HK-2 (cell line): ENCODE measurements at regions not wholly inside any gene's neighbourhood (a gene's known extent, or its start where the extent isn't known, plus 50 kb on each side); places are given as distances from the start of the nearest gene placed in this dataset.
"Not testable (repeated sequence)": the region's sequence is repeated elsewhere in the genome, so short reads cannot be mapped to it uniquely, and the experiment has no call there.

Experiments used
- DNase-seq: peaks from one replicate; pipeline ENCODE4 v3.0.0-alpha.2; 2018; ENCODE audit not compliant: unreplicated experiment

DNA sequence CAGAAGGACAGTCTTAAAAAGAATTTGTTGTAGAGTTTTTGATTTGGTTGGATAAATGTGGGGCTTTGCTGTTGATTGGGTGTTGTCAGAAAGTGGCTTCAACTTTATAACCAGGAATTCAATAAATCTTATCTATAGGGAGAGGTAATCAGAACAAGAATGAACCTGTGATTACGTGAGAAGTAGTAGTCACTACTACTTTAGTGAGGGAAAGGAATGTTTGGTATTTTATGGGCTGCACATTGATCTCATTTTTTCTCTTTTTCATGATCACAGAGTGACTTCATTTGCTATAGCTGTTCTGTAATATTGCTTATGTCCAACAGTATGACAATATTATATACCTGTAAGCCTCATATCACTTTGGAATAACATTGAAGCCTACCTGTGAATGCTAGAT, 485.2 kb upstream of the BCHE start:
- DNase-seq: no peak

DNA sequence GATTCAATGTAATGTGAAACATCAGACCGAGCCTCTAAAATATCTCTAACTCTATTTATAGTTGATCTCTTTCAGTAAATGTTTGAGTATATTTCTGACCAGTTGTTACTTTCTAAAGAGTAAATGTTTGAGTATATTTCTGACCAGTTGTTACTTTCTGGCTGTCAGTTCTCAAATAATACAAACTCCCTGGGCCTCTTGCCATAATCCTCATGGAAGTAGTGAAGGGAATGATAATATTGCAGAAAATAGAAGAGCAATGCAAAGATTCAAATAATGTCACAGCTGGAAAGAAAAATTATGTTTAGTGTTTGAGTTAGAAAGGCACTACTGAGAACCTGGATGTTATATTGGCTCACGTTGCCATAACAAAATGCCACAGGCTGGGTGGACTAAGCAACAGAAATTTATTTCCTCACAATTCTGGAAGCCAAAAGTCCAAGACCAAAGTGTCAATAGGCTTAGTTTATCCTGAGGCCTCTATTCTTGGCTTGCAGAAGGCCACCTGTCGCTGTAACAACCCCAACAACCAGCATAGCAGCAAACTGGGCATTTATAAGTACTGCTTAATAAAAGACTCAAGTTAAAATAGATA, 470.6 kb upstream of the BCHE start:
- no peak for DNase-seq

DNA sequence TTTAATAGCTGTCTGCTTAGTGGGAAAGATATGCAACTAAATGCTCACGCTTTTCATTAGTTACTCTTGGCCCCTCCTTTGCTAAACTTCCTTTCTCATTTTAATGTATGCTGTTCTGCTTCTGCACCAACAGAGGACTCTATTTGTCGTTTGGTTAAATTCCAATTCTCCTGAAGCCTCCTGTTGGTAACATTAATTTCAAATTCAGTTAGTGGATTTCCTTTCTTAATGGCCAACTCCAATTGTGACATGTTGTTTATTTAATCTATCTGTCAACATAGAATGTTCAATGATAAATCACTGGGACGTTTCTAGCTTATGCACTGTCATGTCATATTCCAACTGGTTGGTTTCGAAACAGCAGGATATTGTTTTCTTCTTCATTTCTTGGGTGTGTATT, 467.4 kb upstream of the BCHE start:
- no peak for DNase-seq

DNA sequence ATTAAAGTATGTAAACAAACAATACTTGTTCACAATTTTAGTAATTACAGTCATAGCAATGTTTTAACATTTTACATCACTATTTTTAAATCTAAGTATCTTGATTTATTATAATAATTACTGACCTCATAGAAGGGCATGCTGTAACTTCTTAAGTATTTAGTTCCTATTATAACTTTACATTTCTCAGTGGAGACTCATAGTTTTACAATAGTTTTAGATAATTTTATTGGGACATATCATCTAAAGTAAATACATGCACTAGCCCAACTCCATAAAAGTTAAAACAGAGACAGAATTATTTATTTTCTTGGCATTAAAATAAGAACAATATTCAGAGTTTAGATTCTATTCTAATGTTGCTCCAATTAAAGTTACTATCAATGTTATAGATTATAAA, 466.5 kb upstream of the BCHE start:
- no peak for DNase-seq

DNA sequence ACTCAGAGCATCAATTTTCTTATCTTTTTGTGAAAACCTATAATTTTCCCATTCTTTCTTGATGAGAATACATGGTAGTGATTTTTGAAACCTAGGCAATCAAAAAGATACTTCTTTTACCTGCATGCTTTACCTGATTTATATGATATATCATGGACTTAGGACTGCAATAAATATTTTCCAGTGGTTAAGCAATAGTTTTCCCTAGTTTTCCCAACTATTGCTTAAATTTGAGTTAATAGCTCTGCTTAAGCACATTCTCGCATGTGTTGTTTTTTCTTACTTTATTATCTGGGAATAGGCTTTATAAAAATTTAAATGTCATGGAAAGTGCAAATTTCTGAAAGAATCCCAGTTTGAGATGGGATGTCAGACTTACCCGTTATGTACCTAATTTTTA, 465.1 kb upstream of the BCHE start:
- DNase-seq: no peak

DNA sequence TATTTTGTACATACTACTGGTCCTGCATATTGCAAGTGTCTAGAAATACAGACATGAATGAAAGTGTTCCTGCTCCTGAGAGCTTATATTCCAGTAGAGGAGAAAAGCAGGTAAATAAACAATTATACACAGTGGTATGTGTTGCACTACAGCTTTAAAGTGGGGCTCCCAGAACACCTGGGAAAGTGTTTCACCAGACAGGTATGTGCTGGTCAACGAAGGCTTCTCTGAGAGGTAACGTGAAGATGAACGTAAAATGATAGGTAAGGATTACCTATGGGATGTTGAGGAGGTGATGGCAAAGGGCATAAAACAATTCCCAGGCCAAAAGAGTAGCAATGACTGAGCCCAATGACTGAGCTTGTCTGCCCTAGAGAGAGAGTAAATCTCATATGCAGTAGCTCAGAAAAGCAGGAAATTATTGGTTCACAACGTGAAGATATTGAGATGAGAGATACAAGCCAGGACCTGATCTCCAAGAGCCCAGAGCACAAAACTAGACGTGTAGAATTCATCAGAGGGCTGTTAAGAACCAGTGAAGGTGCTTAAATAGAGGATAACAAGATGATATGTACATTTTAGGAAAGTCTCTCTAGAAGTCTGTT, 459.1 kb upstream of the BCHE start:
- DNase-seq: no peak

DNA sequence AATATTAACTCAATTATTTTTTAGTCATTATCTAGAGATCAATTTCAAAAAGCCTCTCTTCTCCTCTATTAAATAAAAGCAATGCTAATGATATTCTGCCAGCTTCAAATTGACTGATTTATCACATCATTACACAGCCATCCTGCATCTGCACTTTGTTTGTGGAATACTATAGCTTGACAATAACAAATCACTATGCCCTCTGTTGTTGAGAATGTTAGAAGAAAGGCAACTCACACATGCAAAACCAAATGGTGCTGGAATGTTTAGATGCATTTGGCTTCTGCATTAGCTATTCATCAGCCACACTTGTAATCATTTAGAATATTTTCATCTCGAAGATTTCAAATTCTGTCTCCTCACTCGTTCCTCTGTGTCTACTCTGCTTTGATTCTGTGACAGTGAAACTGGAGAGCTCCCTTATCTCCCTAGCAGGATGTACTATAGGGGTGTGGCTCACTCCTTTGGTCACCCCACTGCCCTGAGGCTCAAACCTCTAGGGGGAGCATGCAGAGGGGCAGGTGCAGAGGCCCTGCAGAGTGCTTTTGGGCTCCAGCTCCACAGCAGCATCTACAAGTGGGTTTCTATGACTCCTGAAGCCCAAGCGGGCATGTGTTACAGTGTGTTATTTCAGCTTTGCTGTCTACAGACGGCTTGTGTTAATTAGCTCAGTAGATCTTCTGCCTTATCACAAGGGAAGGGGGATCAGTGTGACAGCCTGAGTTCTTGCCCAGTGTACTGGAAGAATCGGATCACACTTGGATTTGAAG, 454.1 kb upstream of the BCHE start:
- DNase-seq: no peak

DNA sequence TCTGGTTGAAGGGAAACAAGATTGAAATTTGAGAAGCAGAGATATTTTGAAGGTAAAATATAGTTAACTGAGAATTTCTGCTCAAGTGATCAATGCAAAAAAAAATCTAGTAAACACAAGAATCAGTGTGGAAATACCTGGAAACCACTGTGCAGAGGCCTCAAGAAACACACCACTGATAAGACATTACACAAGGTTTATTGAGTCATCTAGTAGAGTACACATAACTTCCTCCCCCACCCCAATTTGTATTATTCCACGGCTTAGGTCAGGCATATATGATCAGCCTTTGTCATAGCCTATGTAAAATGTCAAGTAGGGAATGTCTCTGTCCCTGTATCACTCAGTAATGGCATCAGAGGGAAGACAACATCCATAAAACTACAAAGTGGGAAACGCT, 447.8 kb upstream of the BCHE start:
- DNase-seq: no peak

DNA sequence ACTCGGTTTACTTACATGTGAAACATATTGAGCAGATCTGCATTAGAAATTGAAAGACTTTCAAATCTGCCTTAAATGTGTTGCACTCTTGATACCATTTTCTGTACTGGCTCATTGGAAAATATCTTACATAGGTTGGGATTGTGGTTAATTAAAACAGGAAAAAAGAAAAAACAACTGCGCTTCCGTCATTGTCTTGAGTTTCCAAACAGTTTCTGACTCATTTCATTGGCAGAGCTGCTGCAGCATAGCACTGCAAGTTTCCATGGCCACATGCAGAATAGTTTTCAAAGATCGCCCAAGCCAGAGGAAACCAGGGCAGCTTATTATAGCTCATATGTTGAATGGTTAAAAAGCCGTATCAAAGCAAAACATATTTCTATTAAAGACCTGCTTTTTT, 446.6 kb upstream of the BCHE start:
- DNase-seq: no peak

DNA sequence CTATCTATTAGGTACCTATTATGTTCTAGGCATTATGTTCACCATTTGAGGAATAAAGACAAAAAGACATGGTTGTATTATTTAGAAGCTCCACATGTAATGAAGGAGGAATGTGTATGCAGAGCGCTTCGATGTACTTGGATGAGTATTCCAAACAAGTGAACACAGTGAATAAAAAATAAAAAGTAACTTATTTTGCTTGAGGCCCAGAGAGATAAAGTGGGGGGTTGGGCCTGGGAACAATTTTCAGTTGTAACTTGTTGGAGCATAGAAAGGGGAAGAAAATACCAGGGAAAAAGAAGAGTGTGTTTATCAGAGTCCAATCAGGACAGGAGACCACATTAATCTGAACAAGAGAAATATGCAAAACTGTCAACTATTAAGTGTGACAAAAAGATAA, 445.7 kb upstream of the BCHE start:
- no peak for DNase-seq

DNA sequence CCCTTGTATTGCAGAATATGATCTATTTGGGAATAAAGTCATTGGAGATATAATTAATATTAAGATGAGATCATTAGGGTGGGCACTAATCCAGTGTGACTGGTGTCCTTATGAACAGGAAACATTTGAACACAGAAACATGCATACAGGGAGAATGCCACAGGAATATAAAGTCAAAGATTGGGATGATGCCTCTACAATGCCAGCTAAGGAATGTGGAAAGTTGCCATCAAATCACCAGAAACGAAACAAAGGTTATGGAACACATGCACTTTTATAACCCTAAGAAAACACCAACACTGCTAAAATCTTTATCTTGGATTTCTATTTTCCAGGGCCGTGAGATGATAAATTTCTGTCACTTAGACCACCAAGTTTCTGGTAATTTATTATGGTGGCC, 442.4 kb upstream of the BCHE start:
- DNase-seq: no peak

DNA sequence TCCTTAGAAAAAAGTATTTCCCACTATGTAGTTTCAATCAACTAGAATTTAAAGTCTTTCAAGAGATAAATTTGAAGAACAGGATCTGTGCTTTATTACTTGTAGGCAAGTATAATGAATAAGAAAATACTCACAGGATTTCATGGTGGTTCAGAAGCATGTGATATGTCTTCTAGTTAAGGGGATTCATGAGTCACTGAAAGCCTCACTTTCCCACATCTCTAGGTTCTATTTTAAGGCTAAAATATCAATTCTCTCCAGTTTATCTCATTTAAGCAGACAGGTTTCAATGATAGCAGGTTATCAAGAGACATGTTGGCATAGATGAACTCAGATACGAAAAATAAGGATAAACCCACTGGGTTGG, 437.8 kb upstream of the BCHE start:
- no peak for DNase-seq

DNA sequence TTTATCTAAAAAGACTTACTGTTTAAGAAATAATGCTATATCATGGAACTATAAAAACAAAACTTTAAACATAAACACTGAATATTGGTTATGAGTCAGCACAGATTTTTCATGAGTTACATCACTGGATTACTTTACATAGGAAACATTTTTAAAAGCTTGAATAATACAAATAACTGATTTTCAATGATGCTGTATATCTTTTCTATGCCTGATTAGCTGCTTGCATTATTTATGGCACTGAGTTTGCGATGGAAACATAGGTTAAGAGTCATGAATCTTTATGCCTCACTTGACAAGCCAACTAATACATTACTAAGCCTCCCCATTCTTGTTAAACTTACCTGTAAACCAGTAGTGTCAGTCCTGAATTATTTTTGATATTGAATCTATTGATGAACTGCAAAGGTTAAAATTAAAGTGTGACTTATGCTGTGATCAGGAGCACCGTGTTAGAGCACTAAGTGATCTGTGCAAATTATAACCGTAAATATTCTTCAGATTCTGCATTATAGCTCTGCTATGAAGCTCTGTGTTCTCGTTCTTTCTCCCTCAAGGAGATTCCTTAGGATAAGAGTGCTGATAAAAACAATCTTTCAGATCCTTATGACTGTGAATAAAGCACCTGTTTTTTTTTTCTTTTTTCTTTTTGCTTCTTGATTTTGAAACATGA, 437.3 kb upstream of the BCHE start:
- no peak for DNase-seq

DNA sequence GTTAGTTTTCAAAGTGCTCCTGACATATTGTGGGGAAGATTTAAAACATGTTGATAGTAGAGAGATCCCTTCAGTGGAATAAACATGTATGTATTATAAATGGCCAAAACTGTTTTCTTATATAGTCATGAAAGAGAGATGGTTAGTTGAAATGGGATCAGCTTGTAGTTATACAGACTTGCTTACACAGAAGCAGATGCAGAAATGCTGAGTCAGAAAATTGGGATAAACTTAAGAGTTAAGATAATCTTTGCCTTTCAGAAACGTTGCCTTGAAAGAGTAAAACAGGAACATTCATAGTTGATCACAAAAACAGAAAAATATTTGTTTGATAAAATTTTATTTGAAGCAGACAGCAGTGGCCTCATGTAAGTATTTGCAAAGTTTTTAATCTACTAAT, 433.2 kb upstream of the BCHE start:
- no peak for DNase-seq

DNA sequence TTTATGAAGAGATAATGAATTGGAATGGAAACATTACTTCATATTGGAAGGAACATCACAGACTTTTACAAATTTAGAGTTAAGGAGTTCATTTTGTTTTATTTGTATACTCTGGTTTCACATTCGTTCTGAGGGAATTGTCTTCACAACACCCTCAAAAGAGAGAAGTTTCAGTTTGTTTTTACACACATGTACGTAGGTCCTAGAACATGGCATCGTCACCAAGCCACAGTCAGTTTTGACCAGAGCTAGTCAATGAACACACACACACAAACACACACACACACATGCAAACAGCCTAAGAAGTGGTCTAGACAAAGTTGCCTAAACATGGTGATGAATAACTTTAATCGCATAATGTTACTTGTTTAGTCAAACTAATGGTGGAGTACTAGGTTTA, 427.9 kb upstream of the BCHE start:
- DNase-seq: no peak

DNA sequence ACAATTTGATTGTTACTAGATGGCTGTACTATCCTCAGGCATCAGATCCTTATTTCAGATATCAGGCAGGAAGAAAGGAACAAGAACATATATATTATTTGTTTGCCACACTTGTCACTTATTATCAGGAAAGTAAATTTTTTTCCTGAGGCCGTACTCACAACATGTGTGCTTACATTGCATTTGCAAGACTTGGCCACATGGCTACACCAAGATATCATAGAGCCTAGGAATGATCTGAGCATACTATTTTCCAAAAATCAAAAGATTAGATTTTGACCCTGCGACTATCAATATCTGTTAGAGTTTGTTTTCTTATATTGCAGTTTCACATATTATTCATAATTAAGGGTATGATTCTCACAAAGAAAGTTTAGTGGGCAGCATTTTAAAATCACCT, 426.2 kb upstream of the BCHE start:
- DNase-seq: no peak

DNA sequence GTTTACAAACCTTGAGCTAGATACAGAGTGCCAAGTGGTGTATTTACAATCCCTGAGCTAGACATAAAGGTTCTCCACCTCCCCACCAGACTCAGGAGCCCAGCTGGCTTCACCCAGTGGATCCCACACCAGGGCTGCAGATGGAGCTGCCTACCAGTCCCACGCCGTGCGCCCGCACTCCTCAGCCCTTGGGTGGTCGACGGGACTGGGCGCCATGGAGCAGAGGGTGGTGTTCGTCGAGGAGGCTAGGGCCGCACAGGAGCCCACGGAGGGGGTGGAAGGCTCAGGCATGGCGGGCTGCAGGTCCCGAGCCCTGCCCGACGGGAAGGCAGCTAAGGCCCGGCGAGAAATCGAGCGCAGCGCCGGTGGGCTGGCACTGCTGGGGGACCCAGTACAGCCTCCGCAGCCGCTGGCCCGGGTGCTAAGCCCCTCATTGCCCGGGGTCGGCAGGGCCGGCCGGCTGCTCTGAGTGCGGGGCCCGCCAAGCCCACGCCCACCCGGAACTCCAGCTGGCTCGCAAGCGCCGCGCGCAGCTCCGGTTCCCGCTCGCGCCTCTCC, 421.1 kb upstream of the BCHE start:
- not testable (repeated sequence) for DNase-seq

DNA sequence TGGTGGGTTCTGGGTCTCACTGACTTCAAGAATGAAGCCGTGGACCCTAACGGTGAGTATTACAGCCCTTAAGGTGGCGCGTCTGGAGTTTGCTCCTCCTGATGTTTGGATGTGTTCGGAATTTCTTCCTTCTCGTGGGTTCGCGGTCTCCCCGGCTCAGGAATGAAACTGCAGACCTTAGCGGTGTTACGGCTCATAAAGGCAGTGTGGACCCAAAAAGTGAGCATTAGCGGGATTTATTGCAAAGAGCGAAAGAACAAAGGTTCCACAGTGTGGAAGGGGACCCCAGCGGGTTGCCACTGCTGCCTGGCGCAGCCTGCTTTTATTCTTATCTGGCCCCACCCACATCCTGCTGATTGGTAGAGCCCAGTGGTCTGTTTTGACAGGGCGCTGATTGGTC, 420.5 kb upstream of the BCHE start:
- DNase-seq: no peak

DNA sequence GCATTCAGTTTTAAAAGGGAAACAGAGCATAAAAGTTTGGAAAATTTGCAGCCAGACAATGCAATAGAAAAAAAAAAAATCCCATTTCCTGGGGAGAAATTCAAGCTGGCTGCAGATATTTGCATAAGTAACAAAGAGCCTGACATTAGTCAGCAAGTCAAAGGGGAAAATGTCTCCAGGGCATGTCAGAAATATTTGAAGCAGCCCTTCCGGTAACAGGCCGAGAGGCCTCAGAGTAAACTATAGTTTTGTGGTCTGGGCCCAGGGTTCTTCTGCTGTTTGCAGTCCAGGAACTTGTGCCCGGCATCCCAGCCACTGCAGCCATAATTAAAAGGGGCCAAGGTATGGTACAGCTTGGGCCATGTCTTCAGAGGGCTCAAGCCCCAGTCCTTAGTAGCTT, 411.6 kb upstream of the BCHE start:
- no peak for DNase-seq

DNA sequence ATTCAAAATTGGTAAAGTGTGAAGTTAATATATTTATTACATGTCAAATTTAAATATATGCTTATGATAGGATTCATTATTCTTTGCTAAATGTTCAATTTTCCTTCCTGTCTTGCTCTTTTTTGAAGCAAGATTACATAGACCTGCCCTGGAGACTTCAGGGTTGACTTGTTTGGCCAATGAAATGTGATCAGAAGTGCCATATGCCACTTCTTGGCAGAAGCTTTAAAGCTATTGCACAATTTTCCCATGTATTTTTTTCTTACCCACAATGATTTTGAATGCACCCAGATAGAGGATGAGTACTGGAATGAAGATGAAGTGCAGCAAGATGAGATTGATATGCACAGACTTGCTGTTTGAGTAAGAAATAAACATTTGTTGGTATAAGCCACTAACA, 406.3 kb upstream of the BCHE start:
- no peak for DNase-seq

DNA sequence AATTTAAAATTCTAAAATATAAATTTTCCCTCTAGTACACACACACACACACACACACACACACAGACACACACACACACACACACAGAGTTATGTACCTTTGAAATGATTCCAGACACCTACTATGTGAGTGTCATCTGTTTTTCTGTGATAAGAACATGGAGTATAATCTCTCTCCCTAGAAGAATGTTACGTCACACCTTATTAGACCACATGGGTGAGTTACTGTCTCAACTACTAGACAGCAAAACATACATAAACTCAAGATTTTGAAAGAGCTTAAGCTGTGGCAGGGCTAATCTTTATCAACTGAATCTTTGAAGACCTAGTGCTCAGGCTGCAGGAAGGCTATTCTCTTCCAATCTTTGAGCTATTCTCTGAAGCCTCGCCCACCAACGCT, 385.9 kb upstream of the BCHE start:
- no peak for DNase-seq

DNA sequence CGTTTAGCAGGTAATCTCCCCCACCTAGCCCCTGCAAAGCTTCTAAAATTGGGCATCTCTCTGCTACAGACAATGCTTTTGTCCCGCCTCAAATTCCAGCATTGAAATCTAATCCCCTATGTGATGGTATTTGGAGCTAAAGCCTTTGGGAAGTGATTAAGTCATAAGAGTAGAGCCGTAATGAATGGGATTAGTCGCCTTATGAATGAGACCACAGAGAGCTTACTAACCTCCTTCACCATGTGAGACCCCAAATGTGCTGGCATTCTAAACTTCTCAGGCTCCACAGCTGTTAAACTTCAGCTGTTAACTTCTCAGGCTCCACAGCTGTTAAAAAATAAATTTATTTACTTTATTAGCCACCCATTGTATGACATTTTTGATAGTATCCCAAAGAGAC, 374.2 kb upstream of the BCHE start:
- DNase-seq: no peak

DNA sequence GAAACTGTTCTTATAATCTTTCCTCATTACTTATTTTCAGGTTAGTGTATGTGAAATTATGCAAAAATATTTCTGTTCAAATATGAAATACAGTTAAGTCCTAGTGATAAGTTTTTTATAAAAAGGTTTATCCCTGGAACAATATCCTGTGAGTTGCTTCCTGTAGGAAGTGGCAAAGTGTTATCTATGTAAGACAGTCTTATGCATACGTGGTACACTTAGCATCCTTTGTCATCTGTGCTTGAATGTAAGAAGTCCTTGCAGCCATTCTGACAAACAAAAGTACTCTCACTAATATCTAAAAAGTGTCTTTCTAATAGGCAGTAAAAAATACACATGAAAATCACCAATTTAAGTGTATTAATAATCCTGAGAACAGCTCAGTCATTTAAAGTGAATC, 372.5 kb upstream of the BCHE start:
- DNase-seq: no peak
